HEK293T (cell line): ENCODE measurements at regions not wholly inside any gene's neighbourhood (a gene's known extent, or its start where the extent isn't known, plus 50 kb on each side); places are given as distances from the start of the nearest gene placed in this dataset.

Experiments
- ARNT ChIP-seq: fragments of 450-650 bp; IDR thresholded peaks from 2 replicates; pipeline ENCODE4 v1.6.1; 2017; ENCODE audit warnings: mild to moderate bottlenecking
- BHLHE40 ChIP-seq: fragments of 450-650 bp; IDR thresholded peaks from 2 replicates; pipeline ENCODE4 v1.6.1; 2016; ENCODE audit warnings: mild to moderate bottlenecking, moderate library complexity, borderline replicate concordance
- CTBP1 ChIP-seq: fragments of 450-650 bp; IDR thresholded peaks from 2 replicates; pipeline ENCODE4 v1.6.1; 2016; ENCODE audit warnings: borderline replicate concordance
- ELF4 ChIP-seq: fragments of 450-650 bp; IDR thresholded peaks from 2 replicates; pipeline ENCODE4 v1.6.1; 2017; ENCODE audit warnings: antibody characterized with exemption
- FOXA1 ChIP-seq: fragments of 450-650 bp; IDR thresholded peaks from 2 replicates; pipeline ENCODE4 v1.6.1; 2016; ENCODE audit warnings: mild to moderate bottlenecking
- FOXK2 ChIP-seq: fragments of 450-650 bp; IDR thresholded peaks from 2 replicates; pipeline ENCODE4 v1.6.1; 2016; ENCODE audit warnings: mild to moderate bottlenecking
- FOXM1 ChIP-seq: fragments of 450-650 bp; IDR thresholded peaks from 2 replicates; pipeline ENCODE4 v1.6.1; 2017; ENCODE audit warnings: mild to moderate bottlenecking, borderline replicate concordance
- HDGF ChIP-seq: fragments of 450-650 bp; IDR thresholded peaks from 2 replicates; pipeline ENCODE4 v1.6.1; 2017; ENCODE audit warnings: antibody characterized with exemption, borderline replicate concordance
- NFRKB ChIP-seq: fragments of 450-650 bp; IDR thresholded peaks from 2 replicates; pipeline ENCODE4 v1.6.1; 2016; ENCODE audit warnings: mild to moderate bottlenecking, moderate library complexity
- PKNOX1 ChIP-seq: fragments of 450-650 bp; IDR thresholded peaks from 2 replicates; pipeline ENCODE4 v1.6.1; 2016
- SP1 ChIP-seq: fragments of 450-650 bp; IDR thresholded peaks from 2 replicates; pipeline ENCODE4 v1.6.1; 2017
- SUZ12 ChIP-seq: fragments of 450-650 bp; IDR thresholded peaks from 2 replicates; pipeline ENCODE4 v1.6.1; 2016; ENCODE audit warnings: mild to moderate bottlenecking
- TARDBP ChIP-seq: fragments of 450-650 bp; IDR thresholded peaks from 2 replicates; pipeline ENCODE4 v1.6.1; 2016
- ZNF384 ChIP-seq: fragments of 450-650 bp; IDR thresholded peaks from 2 replicates; pipeline ENCODE4 v1.6.1; 2016

- TF ChIP-seq SP1, result no peak
- no peak for TF ChIP-seq ELF4
- TF ChIP-seq TARDBP, result no peak
- TF ChIP-seq FOXK2, result no peak
- TF ChIP-seq BHLHE40, result no peak
- no peak for TF ChIP-seq ZNF384
- no peak for TF ChIP-seq HDGF
- TF ChIP-seq FOXM1, result no peak
- TF ChIP-seq ARNT, result no peak
- TF ChIP-seq SUZ12, result no peak
- no peak for TF ChIP-seq PKNOX1
- TF ChIP-seq CTBP1, result no peak
- TF ChIP-seq NFRKB, result no peak
- TF ChIP-seq FOXA1, result no peak
Measured at GRCh38 chr20:24275946-24276705, 193.3 kb upstream of the SYNDIG1 start.
